H1 (cell line): ENCODE measurements at regions not wholly inside any gene's neighbourhood (a gene's known extent, or its start where the extent isn't known, plus 50 kb on each side); places are given as distances from the start of the nearest gene placed in this dataset.
"Not testable (repeated sequence)": the region's sequence is repeated elsewhere in the genome, so short reads cannot be mapped to it uniquely, and the experiment has no call there.

Source experiments
- CTCF ChIA-PET: fragments of 300-600 bp; sonication (Branson Sonifier 250); formaldehyde crosslinking; loops from one replicate; lab custom pipeline; 2021; ENCODE audit not compliant: partially characterized antibody; lab: Charles Lee
- POLR2A ChIA-PET: fragments of 300-600 bp; sonication (Branson Sonifier 250); formaldehyde crosslinking; loops from one replicate; lab custom pipeline; 2021; ENCODE audit warnings: inconsistent platforms; ENCODE audit not compliant: partially characterized antibody; lab: Charles Lee
- DNase-seq, 2 experiments: peaks; one replicate each; pipeline versions ENCODE4 v3.0.0 to v3.0.0-alpha.2; 2010 to 2022; ENCODE audit warnings: low spot score in 2 of 2, low read depth in 1 of 2, mixed read lengths in 1 of 2
- FAIRE-seq: peaks from 2 replicates; lab custom pipeline; 2011; peaks lifted over from hg19 to GRCh38; lab: Jason Lieb, UNC
- H2AFZ ChIP-seq: 2 replicates; pipeline ENCODE4 v1.8.1; 2012; ENCODE audit warnings: low read length, inconsistent platforms
- H2AK5ac ChIP-seq: 2 replicates; pipeline ENCODE4 v1.6.1; 2013; ENCODE audit warnings: low read depth, low read length
- H2BK120ac ChIP-seq: replicated peaks from 2 replicates; pipeline ENCODE3; 2013; ENCODE audit warnings: low read depth, low read length, inconsistent platforms
- H2BK12ac ChIP-seq: 2 replicates; pipeline ENCODE4 v1.6.1; 2013; ENCODE audit warnings: low read depth, low read length
- H2BK15ac ChIP-seq: 2 replicates; pipeline ENCODE4 v1.6.1; 2013; ENCODE audit warnings: low read length
- H2BK20ac ChIP-seq: 2 replicates; pipeline ENCODE4 v1.6.1; 2013; ENCODE audit warnings: low read length
- H2BK5ac ChIP-seq: 2 replicates; pipeline ENCODE4 v1.6.1; 2013; ENCODE audit warnings: low read depth, low read length
- H3K14ac ChIP-seq: 2 replicates; pipeline ENCODE4 v1.6.1; 2013; ENCODE audit warnings: inconsistent platforms; ENCODE audit not compliant: insufficient read length
- H3K18ac ChIP-seq: 2 replicates; pipeline ENCODE4 v1.6.1; 2013; ENCODE audit warnings: low read length; ENCODE audit errors: extremely low read depth
- H3K23ac ChIP-seq: 2 replicates; pipeline ENCODE4 v1.6.1; 2013; ENCODE audit warnings: inconsistent platforms; ENCODE audit not compliant: insufficient read length
- H3K23me2 ChIP-seq: 2 replicates; pipeline ENCODE4 v1.6.1; 2013; ENCODE audit warnings: low read depth, low read length
- H3K27ac ChIP-seq: 2 replicates; pipeline ENCODE4 v1.6.1; 2011; ENCODE audit warnings: low read depth, low read length, inconsistent platforms
- H3K27me3 ChIP-seq, 4 experiments: replicated peaks in 1 of 4; 1 replicate in 1 of 4; 2 replicates in 3 of 4; pipeline versions ENCODE4 v1.6.1 to v1.8.1; 2011 to 2013; ENCODE audit warnings: low read length in 3 of 4, mild to moderate bottlenecking in 3 of 4, inconsistent platforms in 2 of 4, mixed read lengths in 2 of 4, moderate library complexity in 1 of 4; ENCODE audit not compliant: control insufficient read depth in 3 of 4, insufficient read depth in 3 of 4; ENCODE audit errors: extremely low read depth in 1 of 4
- H3K36me3 ChIP-seq, 4 experiments: 2 replicates each; pipeline versions ENCODE4 v1.6.1 to v1.8.1; 2011 to 2013; ENCODE audit warnings: mild to moderate bottlenecking in 4 of 4, low read length in 3 of 4, moderate library complexity in 2 of 4, control low read depth in 1 of 4, inconsistent platforms in 1 of 4; ENCODE audit not compliant: insufficient read depth in 4 of 4, control insufficient read depth in 2 of 4
- H3K4ac ChIP-seq: replicated peaks from 2 replicates; pipeline ENCODE3; 2013; ENCODE audit warnings: low read length, low read depth, mixed read lengths, inconsistent platforms; ENCODE audit not compliant: insufficient read length
- H3K4me1 ChIP-seq, 4 experiments: replicated peaks in 1 of 4; 1 replicate in 1 of 4; 2 replicates in 3 of 4; pipeline versions ENCODE4 v1.6.1 to v1.8.1; 2011 to 2013; ENCODE audit warnings: low read length in 3 of 4, inconsistent platforms in 2 of 4, mixed read lengths in 1 of 4; ENCODE audit not compliant: insufficient read depth in 4 of 4, control insufficient read depth in 3 of 4
- H3K4me2 ChIP-seq, 2 experiments: 2 replicates each; pipeline versions ENCODE4 v1.6.1 to v1.8.1; 2011 to 2013; ENCODE audit warnings: low read depth in 2 of 2, low read length in 2 of 2, control low read depth in 1 of 2, inconsistent platforms in 1 of 2, mild to moderate bottlenecking in 1 of 2; ENCODE audit not compliant: insufficient read depth in 1 of 2
- H3K4me3 ChIP-seq, 4 experiments: fragments of 200-600, 300-600 bp in 1 of 4; sonication (generic), shearing (Covaris generic), sonication (Bioruptor Twin) in 1 of 4; 2 replicates each; pipeline versions ENCODE4 v1.5.1 to v1.8.1; 2011 to 2016; ENCODE audit warnings: low read length in 4 of 4, low read depth in 3 of 4, control low read depth in 2 of 4, inconsistent platforms in 2 of 4, mild to moderate bottlenecking in 2 of 4, mixed read lengths in 1 of 4, moderate library complexity in 1 of 4; ENCODE audit not compliant: insufficient read depth in 2 of 4; ENCODE audit errors: extremely low read depth in 1 of 4
- H3K56ac ChIP-seq: replicated peaks from 2 replicates; pipeline ENCODE3; 2013; ENCODE audit warnings: low read depth, mild to moderate bottlenecking, mixed read lengths, low read length, inconsistent platforms; ENCODE audit not compliant: insufficient read length
- H3K79me1 ChIP-seq: 2 replicates; pipeline ENCODE4 v1.6.1; 2013; ENCODE audit warnings: low read depth, low read length, control low read depth
- H3K79me2 ChIP-seq, 2 experiments: 2 replicates each; pipeline versions ENCODE4 v1.6.1 to v1.8.1; 2012 to 2013; ENCODE audit warnings: low read length in 2 of 2, mild to moderate bottlenecking in 2 of 2, inconsistent platforms in 1 of 2; ENCODE audit not compliant: insufficient read depth in 2 of 2, control insufficient read depth in 1 of 2
- H3K9ac ChIP-seq, 4 experiments: replicated peaks in 1 of 4; 1 replicate in 1 of 4; 2 replicates in 3 of 4; pipeline versions ENCODE4 v1.6.1 to v1.8.1; 2011 to 2013; ENCODE audit warnings: low read depth in 3 of 4, low read length in 3 of 4, control low read depth in 2 of 4, mild to moderate bottlenecking in 2 of 4, moderate library complexity in 2 of 4, inconsistent platforms in 1 of 4; ENCODE audit errors: extremely low read depth in 1 of 4
- H3K9me3 ChIP-seq, 2 experiments: 2 replicates each; pipeline versions ENCODE4 v1.6.1 to v1.8.1; 2012 to 2013; ENCODE audit warnings: mild to moderate bottlenecking in 2 of 2, moderate library complexity in 2 of 2, control low read depth in 1 of 2, inconsistent platforms in 1 of 2, low read depth in 1 of 2, low read length in 1 of 2, mixed read lengths in 1 of 2; ENCODE audit not compliant: insufficient read depth in 2 of 2
- H4K20me1 ChIP-seq, 2 experiments: replicated peaks in 1 of 2; 2 replicates each; pipeline versions ENCODE3 to v1.8.1; 2011 to 2013; ENCODE audit warnings: inconsistent platforms in 2 of 2, low read length in 2 of 2, mild to moderate bottlenecking in 1 of 2; ENCODE audit not compliant: insufficient read depth in 2 of 2, control insufficient read depth in 1 of 2
- H4K5ac ChIP-seq: 2 replicates; pipeline ENCODE4 v1.6.1; 2013; ENCODE audit warnings: low read length, low read depth, mixed read lengths, inconsistent platforms; ENCODE audit not compliant: insufficient read length
- H4K8ac ChIP-seq: 2 replicates; pipeline ENCODE4 v1.8.0; 2013; ENCODE audit warnings: mild to moderate bottlenecking, moderate library complexity, low read length, inconsistent platforms; ENCODE audit not compliant: insufficient read depth; ENCODE audit errors: extremely low read depth
- H4K91ac ChIP-seq: replicated peaks from 2 replicates; pipeline ENCODE3; 2013; ENCODE audit warnings: low read length, mixed read lengths, inconsistent platforms; ENCODE audit not compliant: insufficient read length
- WGBS, 2 experiments: shearing (Covaris generic) in 1 of 2; methylation state at CpG; one replicate each; pipeline versions ENCODE4 v1.1.6 to v1.1.7; 2013 to 2015; ENCODE audit warnings: low lambda C conversion rate in 2 of 2, mixed read lengths in 2 of 2, inconsistent platforms in 1 of 2, low coverage in 1 of 2, missing lambda C conversion rate in 1 of 2; ENCODE audit not compliant: insufficient replicate concordance in 2 of 2, insufficient coverage in 1 of 2, insufficient read length in 1 of 2; ENCODE audit errors: extremely low coverage in 1 of 2, missing lambda C conversion rate in 1 of 2; 5-methylcytosine and 5-hydroxymethylcytosine counted together

GRCh38 chr11:37135606-37136005 is 537.6 kb upstream of the RAG2 start:
- H3K36me3 ChIP-seq, H3K27me3 ChIP-seq, H2BK5ac ChIP-seq, H4K91ac ChIP-seq, H4K20me1 ChIP-seq, H3K23me2 ChIP-seq, H2BK12ac ChIP-seq, H3K4me3 ChIP-seq, H3K23ac ChIP-seq, H2BK15ac ChIP-seq, H3K56ac ChIP-seq, H3K4ac ChIP-seq, H2AFZ ChIP-seq, H4K5ac ChIP-seq, H3K79me2 ChIP-seq, H3K18ac ChIP-seq, POLR2A ChIA-PET, H3K27ac ChIP-seq, H2BK120ac ChIP-seq, H2AK5ac ChIP-seq, H4K8ac ChIP-seq, H2BK20ac ChIP-seq, H3K4me1 ChIP-seq, H3K9ac ChIP-seq, H3K4me2 ChIP-seq, H3K79me1 ChIP-seq, H3K14ac ChIP-seq, H3K9me3 ChIP-seq, FAIRE-seq, DNase-seq: not testable (repeated sequence)
- CTCF ChIA-PET: interaction anchor here (0.6 kb wide), 1 partner anchor 76 kb away, joined by 3 read pairs; no protein-coding TSS in a partner anchor
- 91% methylated on average over 6 of the region's 6 CpGs; no CpG with 5 or more reads in 1 of the 2 experiments for WGBS, 2 experiments
